ENCODE measurements at regions not wholly inside any gene's neighbourhood (a gene's known extent, or its start where the extent isn't known, plus 50 kb on each side); places are given as distances from the start of the nearest gene placed in this dataset.

GRCh38 chr7:114755856-114756255 lies 166.0 kb upstream of the MDFIC start:
- TF ChIP-seq POLR2A (IDR thresholded peaks at IDR 0.05; ENCODE audit: low read depth, low read length) = no peak
- FAIRE-seq (no peak), DNase-seq (ENCODE audit: insufficient read length, low spot score) (no peak)

GRCh38 chr7:114758661-114759227 lies 163.2 kb upstream of the MDFIC start:
- TF ChIP-seq POLR2A (IDR thresholded peaks at IDR 0.05; ENCODE audit: low read depth, low read length) = no peak
- DNase-seq (ENCODE audit: insufficient read length, low spot score) (no peak), FAIRE-seq (no peak)

GRCh38 chr7:114759347-114760062 lies 162.4 kb upstream of the MDFIC start:
- TF ChIP-seq POLR2A (IDR thresholded peaks at IDR 0.05; ENCODE audit: low read depth, low read length) = no peak
- peak; percentile 53 for FAIRE-seq
- no peak for DNase-seq (ENCODE audit: insufficient read length, low spot score)

GRCh38 chr7:114760477-114760876 lies 161.4 kb upstream of the MDFIC start:
- peak; percentile 65 for FAIRE-seq
- no peak for TF ChIP-seq POLR2A (IDR thresholded peaks at IDR 0.05; ENCODE audit: low read depth, low read length)
- no peak for DNase-seq (ENCODE audit: insufficient read length, low spot score)

- DNase-seq (ENCODE audit: insufficient read length, low spot score) = no peak
- no peak for TF ChIP-seq POLR2A (IDR thresholded peaks at IDR 0.05; ENCODE audit: low read depth, low read length)
- no peak for FAIRE-seq
Observed at GRCh38 chr7:114761973-114762372, 159.9 kb upstream of the MDFIC start.

GRCh38 chr7:114765331-114766040 lies 156.4 kb upstream of the MDFIC start:
- FAIRE-seq = peak; percentile 27
- TF ChIP-seq POLR2A (IDR thresholded peaks at IDR 0.05; ENCODE audit: low read depth, low read length) = no peak
- DNase-seq (ENCODE audit: insufficient read length, low spot score) = no peak

- FAIRE-seq (no peak), DNase-seq (ENCODE audit: insufficient read length, low spot score) (no peak)
- no peak for TF ChIP-seq POLR2A (IDR thresholded peaks at IDR 0.05; ENCODE audit: low read depth, low read length)
Observed at GRCh38 chr7:114766041-114766356, 155.9 kb upstream of the MDFIC start.

GRCh38 chr7:114777288-114777687 lies 144.6 kb upstream of the MDFIC start:
- DNase-seq (ENCODE audit: insufficient read length, low spot score) (no peak), FAIRE-seq (no peak)
- TF ChIP-seq POLR2A (IDR thresholded peaks at IDR 0.05; ENCODE audit: low read depth, low read length) = no peak

GRCh38 chr7:114783508-114783907 lies 138.4 kb upstream of the MDFIC start:
- FAIRE-seq (no peak), DNase-seq (ENCODE audit: insufficient read length, low spot score) (no peak)
- no peak for TF ChIP-seq POLR2A (IDR thresholded peaks at IDR 0.05; ENCODE audit: low read depth, low read length)

GRCh38 chr7:114784177-114784576 lies 137.7 kb upstream of the MDFIC start:
- no peak for TF ChIP-seq POLR2A (IDR thresholded peaks at IDR 0.05; ENCODE audit: low read depth, low read length)
- DNase-seq (ENCODE audit: insufficient read length, low spot score) (no peak), FAIRE-seq (no peak)

GRCh38 chr7:114784746-114785145 lies 137.1 kb upstream of the MDFIC start:
- no peak for TF ChIP-seq POLR2A (IDR thresholded peaks at IDR 0.05; ENCODE audit: low read depth, low read length)
- no peak for DNase-seq (ENCODE audit: insufficient read length, low spot score)
- no peak for FAIRE-seq

GRCh38 chr7:114785496-114785895 lies 136.4 kb upstream of the MDFIC start:
- TF ChIP-seq POLR2A (IDR thresholded peaks at IDR 0.05; ENCODE audit: low read depth, low read length) = no peak
- FAIRE-seq = no peak

GRCh38 chr7:114786455-114786854 lies 135.4 kb upstream of the MDFIC start:
- no peak for FAIRE-seq
- no peak for DNase-seq (ENCODE audit: insufficient read length, low spot score)
- TF ChIP-seq POLR2A (IDR thresholded peaks at IDR 0.05; ENCODE audit: low read depth, low read length) = no peak

More at GRCh38 chr7:114785496-114785895, 136.4 kb upstream of the MDFIC start:
- DNase-seq (ENCODE audit: insufficient read length, low spot score) = no peak

GRCh38 chr7:114787556-114787955 lies 134.3 kb upstream of the MDFIC start:
- FAIRE-seq (no peak), DNase-seq (ENCODE audit: insufficient read length, low spot score) (no peak)
- TF ChIP-seq POLR2A (IDR thresholded peaks at IDR 0.05; ENCODE audit: low read depth, low read length) = no peak

- DNase-seq (ENCODE audit: insufficient read length, low spot score) (no peak), FAIRE-seq (no peak)
- TF ChIP-seq POLR2A (IDR thresholded peaks at IDR 0.05; ENCODE audit: low read depth, low read length) = no peak
Observed at GRCh38 chr7:114788706-114789105, 133.2 kb upstream of the MDFIC start.

All from H54 (cell line).